Retinal pigment epithelial cell (primary cell): ENCODE measurements at regions not wholly inside any gene's neighbourhood (a gene's known extent, or its start where the extent isn't known, plus 50 kb on each side); places are given as distances from the start of the nearest gene placed in this dataset.

Experiments used
- DNase-seq: peaks from one replicate; pipeline ENCODE4 v3.0.0-alpha.2; 2010; ENCODE audit warnings: low read depth
- H3K4me3 ChIP-seq: 2 replicates; pipeline ENCODE4 v1.5.1; 2011; ENCODE audit warnings: mild to moderate bottlenecking, low read length, control low read depth, moderate library complexity
- CTCF ChIP-seq: conservative IDR thresholded peaks from 2 replicates; pipeline ENCODE4 v1.5.1; 2011; ENCODE audit warnings: low read depth, low read length, control low read depth, inconsistent platforms

DNA sequence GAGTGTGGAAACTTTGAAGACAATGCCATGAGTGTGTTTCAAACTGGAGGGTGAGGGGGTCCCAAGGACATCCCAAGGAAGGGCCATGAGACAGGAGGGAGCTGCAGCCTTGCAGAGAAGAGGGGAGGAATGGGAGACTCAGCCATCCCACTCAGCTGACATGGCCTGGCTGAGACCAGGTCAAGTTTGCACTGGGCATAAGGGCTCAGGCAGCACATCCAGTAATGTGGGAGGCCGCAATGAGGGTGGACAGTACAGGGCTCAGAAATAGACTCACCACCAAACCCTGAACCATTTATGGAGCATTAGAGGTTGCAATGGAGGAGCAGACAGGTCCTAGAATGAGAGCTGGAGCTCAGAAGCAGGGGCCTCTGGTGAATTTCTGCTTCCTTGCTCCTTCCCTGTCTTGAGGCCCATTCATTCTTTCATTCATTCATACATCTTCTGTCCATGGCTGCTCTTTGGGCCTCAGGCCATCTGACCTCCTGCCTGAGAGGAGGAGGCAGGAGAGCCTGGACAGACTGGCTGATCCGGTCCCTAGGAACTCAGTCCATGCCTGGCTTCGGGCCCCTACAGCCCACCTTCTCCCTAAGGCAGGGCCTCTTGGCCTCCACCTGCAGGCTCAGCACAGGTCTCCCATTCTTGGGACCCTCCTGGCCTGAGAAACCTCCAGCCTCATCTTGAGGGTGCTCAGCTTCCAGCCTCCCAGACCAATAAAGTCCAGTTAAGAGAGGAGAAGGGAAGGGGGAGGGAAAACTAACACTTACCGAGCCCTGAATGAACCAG is 70.5 kb upstream of the CDH5 start:
- no peak overlapping the region for H3K4me3 ChIP-seq
- TF ChIP-seq CTCF, result no peak
- no peak for DNase-seq

- TF ChIP-seq CTCF, result no peak
- no peak for DNase-seq
- no peak overlapping the region for H3K4me3 ChIP-seq
Observed at GRCh38 chr16:66295213-66295612, 71.3 kb upstream of the CDH5 start.

DNA sequence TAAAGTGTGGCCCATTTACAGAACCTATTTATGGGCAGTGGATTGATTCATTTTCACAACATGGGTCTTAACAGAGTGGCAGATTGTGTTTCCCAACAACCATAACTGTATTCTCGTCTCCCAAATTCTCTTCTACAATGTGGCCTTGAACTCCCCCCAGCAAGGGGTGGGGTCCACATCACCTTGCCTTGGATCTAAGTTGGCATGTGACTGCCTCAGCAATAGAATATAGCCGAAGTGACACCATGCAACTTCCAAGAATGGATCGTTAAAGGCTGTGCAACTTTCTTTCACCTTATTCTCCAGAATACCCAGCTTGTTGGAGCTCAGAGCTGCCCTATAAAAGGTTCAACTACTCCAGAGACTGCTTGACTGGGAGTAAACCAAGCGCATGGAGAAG is 72.0 kb upstream of the CDH5 start:
- no peak for DNase-seq
- no peak overlapping the region for H3K4me3 ChIP-seq
- TF ChIP-seq CTCF, result no peak

- no peak for DNase-seq
- no peak overlapping the region for H3K4me3 ChIP-seq
- no peak for TF ChIP-seq CTCF
Observed at GRCh38 chr16:66293932-66294331, 72.6 kb upstream of the CDH5 start.

- TF ChIP-seq CTCF, result no peak
- no peak overlapping the region for H3K4me3 ChIP-seq
- no peak for DNase-seq
Observed at GRCh38 chr16:66293207-66293735, 73.2 kb upstream of the CDH5 start.

- TF ChIP-seq CTCF, result no peak
- no peak overlapping the region for H3K4me3 ChIP-seq
- DNase-seq, result no peak
Observed at GRCh38 chr16:66292241-66292935, 74.1 kb upstream of the CDH5 start.

DNA sequence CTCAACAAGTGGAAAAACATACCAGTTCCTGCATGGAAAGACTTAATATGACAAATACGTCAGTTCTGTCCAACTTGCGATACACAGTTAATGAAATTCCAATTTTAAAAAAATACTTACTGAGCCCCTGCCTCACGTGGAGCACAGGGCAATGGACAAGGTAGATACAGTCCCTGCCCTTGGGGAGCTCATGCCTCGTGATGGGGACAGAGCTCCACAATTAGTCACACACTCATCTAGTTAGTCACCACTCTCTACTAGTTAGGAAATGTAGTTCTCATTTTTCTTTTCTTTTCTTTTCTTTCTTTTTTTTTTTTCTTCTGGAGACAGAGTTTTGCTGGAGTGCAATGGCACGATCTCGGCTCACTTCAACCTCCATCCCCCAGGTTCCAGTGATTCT is 74.7 kb upstream of the CDH5 start:
- DNase-seq, result no peak
- TF ChIP-seq CTCF, result no peak
- H3K4me3 ChIP-seq, result no peak overlapping the region
